GM12864 (cell line): ENCODE measurements at regions not wholly inside any gene's neighbourhood (a gene's known extent, or its start where the extent isn't known, plus 50 kb on each side); places are given as distances from the start of the nearest gene placed in this dataset.
"Not testable (repeated sequence)": the region's sequence is repeated elsewhere in the genome, so short reads cannot be mapped to it uniquely, and the experiment has no call there.

ENCODE experiments used
- DNase-seq: peaks from one replicate; pipeline ENCODE4 v3.0.0-alpha.2; 2011; ENCODE audit warnings: low read depth
- H3K4me3 ChIP-seq: 2 replicates; pipeline ENCODE4 v1.5.1; 2011; ENCODE audit warnings: mild to moderate bottlenecking, low read depth, low read length, control low read depth
- TF ChIP-seq, protein P1 (sequence below): IDR thresholded peaks from 2 replicates; pipeline ENCODE4 v1.5.1; 2011; ENCODE audit warnings: low read depth, mild to moderate bottlenecking, moderate library complexity, low read length, control low read depth, inconsistent platforms; ENCODE audit errors: missing control alignments

DNA sequence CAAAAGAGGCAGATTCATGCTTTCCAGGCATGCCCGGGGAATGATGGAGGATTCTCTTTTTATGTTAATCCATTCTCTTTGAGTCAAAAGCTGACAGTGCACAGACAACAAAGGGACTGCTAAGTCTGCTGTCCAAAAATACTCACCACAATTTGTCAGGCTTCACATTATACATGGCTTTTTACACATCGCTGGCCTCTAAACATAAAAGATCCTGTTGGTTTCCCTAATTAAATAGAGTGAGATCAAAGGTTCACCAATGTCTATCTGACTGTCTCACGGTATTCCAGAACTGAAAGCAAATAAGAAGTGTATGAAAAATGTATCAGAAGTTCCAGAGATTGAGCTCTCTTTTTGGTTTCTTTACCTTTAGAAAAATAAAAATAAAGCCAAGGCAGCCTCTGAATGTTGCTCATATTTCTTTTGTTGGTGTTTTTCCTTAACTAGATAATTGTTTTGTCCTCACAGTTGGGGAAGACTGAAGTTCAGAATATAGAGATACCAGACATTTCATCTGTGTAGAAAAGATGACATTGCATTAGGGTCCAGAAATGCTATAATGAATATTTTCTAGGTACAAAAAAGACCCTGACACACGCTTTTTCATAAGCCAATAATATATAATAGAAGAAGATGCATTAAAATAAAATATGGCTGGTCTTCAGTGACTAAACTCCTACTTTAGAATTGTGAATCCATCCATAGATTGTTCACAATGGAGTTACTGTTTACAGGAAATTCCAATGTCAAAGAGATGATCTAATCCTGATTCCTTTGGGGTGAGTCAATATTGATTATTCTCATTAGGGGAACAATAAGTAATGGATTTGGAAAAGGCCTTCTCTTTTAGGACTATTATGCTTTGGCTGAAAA, 688.2 kb upstream of the CDH6 start:
- no peak overlapping the region for H3K4me3 ChIP-seq
- TF ChIP-seq, protein P1, sequence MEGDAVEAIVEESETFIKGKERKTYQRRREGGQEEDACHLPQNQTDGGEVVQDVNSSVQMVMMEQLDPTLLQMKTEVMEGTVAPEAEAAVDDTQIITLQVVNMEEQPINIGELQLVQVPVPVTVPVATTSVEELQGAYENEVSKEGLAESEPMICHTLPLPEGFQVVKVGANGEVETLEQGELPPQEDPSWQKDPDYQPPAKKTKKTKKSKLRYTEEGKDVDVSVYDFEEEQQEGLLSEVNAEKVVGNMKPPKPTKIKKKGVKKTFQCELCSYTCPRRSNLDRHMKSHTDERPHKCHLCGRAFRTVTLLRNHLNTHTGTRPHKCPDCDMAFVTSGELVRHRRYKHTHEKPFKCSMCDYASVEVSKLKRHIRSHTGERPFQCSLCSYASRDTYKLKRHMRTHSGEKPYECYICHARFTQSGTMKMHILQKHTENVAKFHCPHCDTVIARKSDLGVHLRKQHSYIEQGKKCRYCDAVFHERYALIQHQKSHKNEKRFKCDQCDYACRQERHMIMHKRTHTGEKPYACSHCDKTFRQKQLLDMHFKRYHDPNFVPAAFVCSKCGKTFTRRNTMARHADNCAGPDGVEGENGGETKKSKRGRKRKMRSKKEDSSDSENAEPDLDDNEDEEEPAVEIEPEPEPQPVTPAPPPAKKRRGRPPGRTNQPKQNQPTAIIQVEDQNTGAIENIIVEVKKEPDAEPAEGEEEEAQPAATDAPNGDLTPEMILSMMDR, result no peak
- no peak for DNase-seq

DNA sequence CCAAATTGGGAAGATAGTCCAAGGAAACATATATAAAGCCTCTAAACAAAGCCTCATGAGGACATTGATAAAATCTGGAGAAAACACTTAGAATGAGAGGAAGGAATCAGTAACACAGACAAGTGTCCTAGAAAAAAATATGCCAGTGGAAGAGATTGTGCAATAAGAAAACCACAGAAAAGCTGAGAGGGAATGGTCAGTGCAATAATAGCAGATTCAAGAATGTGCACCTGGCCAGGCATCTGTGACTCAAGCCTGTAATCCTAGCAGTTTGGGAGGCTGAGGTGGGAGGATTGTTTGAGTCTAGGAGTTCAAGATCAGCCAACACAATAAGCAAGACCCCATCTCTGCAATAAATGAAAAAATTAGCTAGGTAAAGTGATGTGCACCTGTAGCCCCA, 691.2 kb upstream of the CDH6 start:
- no peak for DNase-seq
- TF ChIP-seq, protein P1, result no peak
- H3K4me3 ChIP-seq, result no peak overlapping the region

DNA sequence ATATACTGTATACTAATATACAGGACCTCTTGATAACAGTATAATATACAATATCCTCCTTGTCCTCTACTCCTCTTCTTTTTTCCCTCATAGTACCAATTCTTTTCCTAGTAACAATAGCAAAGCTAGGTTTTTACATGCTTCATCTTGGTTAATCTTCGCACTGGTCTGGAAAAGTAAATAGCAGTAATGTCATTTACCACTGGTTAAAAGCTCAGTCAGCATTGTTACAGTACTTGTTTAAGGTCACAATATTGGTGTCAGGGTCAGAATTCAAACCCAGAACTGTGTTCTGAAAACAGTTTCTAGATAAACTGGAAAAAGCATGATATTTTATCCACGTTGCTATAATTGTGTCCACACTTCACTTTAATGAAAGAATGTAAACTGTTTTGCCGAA, 692.4 kb upstream of the CDH6 start:
- no peak overlapping the region for H3K4me3 ChIP-seq
- TF ChIP-seq, protein P1, result no peak
- no peak for DNase-seq

- TF ChIP-seq, protein P1, result no peak
- H3K4me3 ChIP-seq, result no peak overlapping the region
- no peak for DNase-seq
Observed at GRCh38 chr5:30500513-30500912, 693.0 kb upstream of the CDH6 start.

GRCh38 chr5:30499402-30499801, 694.1 kb upstream of the CDH6 start:
- TF ChIP-seq, protein P1, result no peak
- no peak overlapping the region for H3K4me3 ChIP-seq
- DNase-seq, result no peak

GRCh38 chr5:30498972-30499371, 694.5 kb upstream of the CDH6 start:
- TF ChIP-seq, protein P1, result no peak
- DNase-seq, result no peak
- no peak overlapping the region for H3K4me3 ChIP-seq

GRCh38 chr5:30498509-30498908, 695.0 kb upstream of the CDH6 start:
- not testable (repeated sequence) for H3K4me3 ChIP-seq, DNase-seq

GRCh38 chr5:30494113-30494512, 699.4 kb upstream of the CDH6 start:
- not testable (repeated sequence) for H3K4me3 ChIP-seq, DNase-seq
